HG03565 (cell line): ENCODE measurements at regions not wholly inside any gene's neighbourhood (a gene's known extent, or its start where the extent isn't known, plus 50 kb on each side); places are given as distances from the start of the nearest gene placed in this dataset.
"Not testable (repeated sequence)": the region's sequence is repeated elsewhere in the genome, so short reads cannot be mapped to it uniquely, and the experiment has no call there.

Experiments
- ATAC-seq: cut with Tn5 transposase; IDR thresholded peaks from one replicate; pipeline ENCODE4 v1.9.1; 2021; ENCODE audit warnings: mild to moderate bottlenecking, moderate library complexity; ENCODE audit not compliant: unreplicated experiment

GRCh38 chr16:61024180-61024900, 1011.9 kb downstream of the CDH8 start:
- ATAC-seq, result no peak

- no peak for ATAC-seq
Observed at GRCh38 chr16:61014869-61015268, 1021.4 kb downstream of the CDH8 start.

GRCh38 chr16:61007694-61008093, 1028.5 kb downstream of the CDH8 start:
- no peak for ATAC-seq

GRCh38 chr16:61005952-61006351, 1030.3 kb downstream of the CDH8 start:
- no peak for ATAC-seq

- ATAC-seq, result no peak
Observed at GRCh38 chr16:61002479-61003204, 1033.6 kb downstream of the CDH8 start.

- ATAC-seq, result no peak
Observed at GRCh38 chr16:60991886-60992285, 1044.4 kb downstream of the CDH8 start.

- ATAC-seq, result no peak
Observed at GRCh38 chr16:60989592-60989991, 1046.6 kb downstream of the CDH8 start.

- ATAC-seq, result no peak
Observed at GRCh38 chr16:60979119-60979518, 1057.1 kb downstream of the CDH8 start.

GRCh38 chr16:60949800-60950199, 1086.4 kb downstream of the CDH8 start:
- no peak for ATAC-seq

- no peak for ATAC-seq
Observed at GRCh38 chr16:60945225-60945624, 1091.0 kb downstream of the CDH8 start.

- ATAC-seq, result not testable (repeated sequence)
Observed at GRCh38 chr16:60936189-60936588, 1100.0 kb downstream of the CDH8 start.

GRCh38 chr16:60932600-60932999, 1103.6 kb downstream of the CDH8 start:
- ATAC-seq, result no peak

GRCh38 chr16:60930291-60930690, 1105.9 kb downstream of the CDH8 start:
- ATAC-seq, result no peak

GRCh38 chr16:60922920-60923319, 1113.3 kb downstream of the CDH8 start:
- no peak for ATAC-seq

- no peak for ATAC-seq
Observed at GRCh38 chr16:60914334-60914733, 1121.9 kb downstream of the CDH8 start.

- ATAC-seq, result no peak
Observed at GRCh38 chr16:60907645-60908044, 1128.6 kb downstream of the CDH8 start.

GRCh38 chr16:60905811-60906210, 1130.4 kb downstream of the CDH8 start:
- no peak for ATAC-seq

GRCh38 chr16:60902114-60902513, 1134.1 kb downstream of the CDH8 start:
- ATAC-seq, result no peak

- ATAC-seq, result no peak
Observed at GRCh38 chr16:60882816-60883215, 1153.4 kb downstream of the CDH8 start.

GRCh38 chr16:60852635-60853034, 1183.6 kb downstream of the CDH8 start:
- ATAC-seq, result no peak

- no peak for ATAC-seq
Observed at GRCh38 chr16:60821661-60822060, 1214.6 kb downstream of the CDH8 start.

- no peak for ATAC-seq
Observed at GRCh38 chr16:60820361-60820760, 1215.9 kb downstream of the CDH8 start.
